ENCODE measurements at regions not wholly inside any gene's neighbourhood (a gene's known extent, or its start where the extent isn't known, plus 50 kb on each side); places are given as distances from the start of the nearest gene placed in this dataset.

DNA sequence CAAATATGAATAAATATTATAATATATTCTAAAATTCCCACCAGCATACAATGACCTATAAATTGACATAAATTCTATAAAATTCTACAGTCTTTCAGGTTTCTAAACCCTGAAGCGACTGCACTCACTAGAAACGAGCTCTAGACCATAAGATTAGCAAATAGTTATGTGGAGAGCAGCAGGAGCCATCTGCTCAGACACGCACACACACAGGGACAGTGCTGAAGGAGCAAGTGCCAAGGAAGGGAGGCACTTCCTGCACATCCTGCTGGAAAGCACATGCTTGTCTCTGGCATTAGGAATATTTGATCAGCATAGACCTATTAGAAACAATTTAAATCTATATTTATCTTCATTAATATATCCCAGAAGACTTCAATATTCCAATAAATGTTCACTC, 713.9 kb upstream of the CDH2 start:
- TF ChIP-seq POLR2A (IDR thresholded peaks at IDR 0.05; ENCODE audit: low read length) (no peak), GATA1 (IDR thresholded peaks at IDR 0.05; ENCODE audit: low read depth, low read length) (no peak)

Data from erythroblast (primary cell).